HuH-7 (cell line): ENCODE measurements at regions not wholly inside any gene's neighbourhood (a gene's known extent, or its start where the extent isn't known, plus 50 kb on each side); places are given as distances from the start of the nearest gene placed in this dataset.
"Not testable (repeated sequence)": the region's sequence is repeated elsewhere in the genome, so short reads cannot be mapped to it uniquely, and the experiment has no call there.

Source experiments
- DNase-seq: peaks from one replicate; pipeline ENCODE4 v3.0.0; 2011; ENCODE audit warnings: low spot score

- no peak for DNase-seq
Measured at GRCh38 chr12:67759829-67760228, 111.3 kb downstream of the DYRK2 start.

GRCh38 chr12:67760586-67761275, 112.2 kb downstream of the DYRK2 start:
- DNase-seq, result no peak

DNA sequence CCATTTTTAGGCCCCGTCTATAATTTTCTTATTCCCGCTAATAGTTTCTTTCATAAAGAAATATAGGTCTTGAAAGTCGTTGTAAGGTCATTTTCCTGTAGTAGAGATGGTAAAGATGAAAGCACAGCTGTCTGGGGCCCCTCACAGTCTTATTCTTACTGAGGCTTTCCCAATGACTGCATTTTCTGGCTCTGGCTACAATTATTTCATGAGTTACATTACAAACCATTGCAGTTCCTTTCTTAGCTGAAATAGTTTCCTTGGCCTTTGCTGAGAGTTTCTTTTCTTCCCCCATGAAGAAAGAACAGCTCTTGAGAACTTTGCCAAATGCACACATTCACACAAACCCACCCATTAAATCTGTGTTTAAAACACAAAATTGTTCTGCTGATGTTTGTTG, 113.0 kb downstream of the DYRK2 start:
- DNase-seq, result no peak

DNA sequence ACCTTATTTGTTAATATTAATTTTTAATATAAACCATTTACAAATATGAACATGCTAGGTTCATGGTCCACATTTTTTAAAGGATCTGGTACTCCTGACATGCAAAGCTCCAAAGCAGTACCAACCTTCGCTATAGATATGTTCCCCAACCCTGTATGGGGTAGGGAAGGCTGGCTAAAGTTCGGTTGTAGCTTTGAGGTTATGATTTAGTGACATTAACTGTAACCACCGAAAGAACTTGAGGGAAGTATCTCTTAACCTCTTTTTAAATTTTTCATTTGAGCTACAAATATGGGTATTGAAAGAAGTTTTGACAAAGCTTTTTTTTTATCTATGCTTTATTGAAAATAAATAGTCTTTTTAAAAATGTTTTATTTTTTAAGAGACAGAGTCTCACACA, 115.5 kb downstream of the DYRK2 start:
- no peak for DNase-seq

DNA sequence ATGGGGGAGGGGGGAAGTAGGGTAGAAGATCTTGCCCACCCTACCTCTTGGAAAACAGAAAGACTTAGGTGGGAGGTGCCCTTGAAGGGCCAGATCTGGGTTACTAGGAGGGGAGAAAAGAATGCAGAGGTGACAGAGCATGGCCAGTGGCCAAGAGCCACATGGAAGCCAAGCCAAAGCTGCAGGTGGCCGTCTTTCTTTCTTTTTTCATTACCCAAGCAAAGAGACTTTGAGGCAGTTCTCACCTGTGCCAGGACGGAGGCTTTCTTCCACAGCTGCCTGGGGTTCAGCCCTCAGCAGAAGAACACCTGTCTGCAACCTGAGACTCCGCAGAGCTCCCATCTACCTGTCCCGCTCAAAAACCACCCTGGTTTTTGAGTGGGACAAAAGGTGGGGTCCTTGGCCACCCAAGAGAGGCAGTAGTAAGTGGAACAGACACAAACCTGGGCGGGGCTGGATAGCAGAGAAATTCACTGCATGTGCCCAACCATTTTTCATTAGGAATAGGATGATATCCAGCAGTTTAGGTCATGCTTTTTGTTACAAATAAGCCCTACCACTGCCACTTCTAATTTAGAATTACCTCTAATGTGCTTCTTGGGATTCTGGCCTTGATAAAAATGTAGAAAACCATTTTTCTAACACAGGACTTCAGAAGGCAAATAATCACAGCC, 116.5 kb downstream of the DYRK2 start:
- no peak for DNase-seq

- DNase-seq, result no peak
Measured at GRCh38 chr12:67765776-67766766, 117.5 kb downstream of the DYRK2 start.

- peak; percentile 34 for DNase-seq
Measured at GRCh38 chr12:67772267-67773169, 124.0 kb downstream of the DYRK2 start.

DNA sequence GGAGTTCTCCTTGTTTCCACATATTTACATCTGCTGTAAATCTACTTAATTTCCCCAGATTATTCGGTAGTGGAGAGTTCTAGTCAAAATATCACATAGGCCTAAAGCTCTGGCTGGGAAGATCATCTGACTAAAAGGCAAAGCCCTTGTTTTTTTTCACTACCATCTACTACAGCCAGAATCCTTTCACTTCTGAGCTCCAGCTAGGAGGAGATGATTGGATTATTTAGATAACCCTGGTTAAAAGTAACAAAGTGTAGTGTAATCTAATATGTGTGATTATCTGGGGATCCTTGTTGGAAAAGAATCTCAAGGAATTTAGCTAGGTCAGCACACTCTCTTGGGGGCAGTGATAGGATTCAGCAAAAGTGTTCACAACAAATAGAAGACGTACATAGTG, 125.4 kb downstream of the DYRK2 start:
- no peak for DNase-seq

DNA sequence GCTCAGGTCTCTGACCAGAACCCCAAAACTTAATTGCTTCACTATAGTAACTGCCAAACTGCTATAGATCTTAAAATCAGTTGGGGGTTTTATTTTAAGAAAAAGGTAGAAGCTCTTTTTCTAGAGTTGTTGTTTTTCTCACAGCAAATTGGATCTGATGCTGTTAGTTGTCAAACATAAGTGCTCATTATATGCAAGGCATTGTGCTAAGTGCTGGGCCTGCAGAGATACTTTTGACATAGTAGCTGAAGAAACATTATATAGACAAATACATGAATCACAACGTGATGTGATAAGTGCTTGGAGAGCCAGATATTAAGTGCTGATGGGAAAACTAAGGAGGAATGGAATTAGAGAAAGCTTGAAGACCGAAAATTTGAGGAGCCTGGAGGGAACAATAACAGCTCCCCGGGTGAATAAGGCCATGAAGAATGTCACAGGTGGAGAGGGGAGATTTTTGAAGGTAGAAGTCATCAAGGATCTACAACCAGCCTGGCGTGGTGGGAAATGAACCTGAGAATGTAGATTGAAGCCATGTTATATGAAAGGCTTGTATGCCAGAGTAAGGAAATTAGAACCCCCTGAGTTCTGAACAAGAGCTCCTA, 126.5 kb downstream of the DYRK2 start:
- no peak for DNase-seq

- no peak for DNase-seq
Measured at GRCh38 chr12:67780580-67781084, 132.1 kb downstream of the DYRK2 start.

GRCh38 chr12:67782573-67782972, 134.0 kb downstream of the DYRK2 start:
- no peak for DNase-seq

DNA sequence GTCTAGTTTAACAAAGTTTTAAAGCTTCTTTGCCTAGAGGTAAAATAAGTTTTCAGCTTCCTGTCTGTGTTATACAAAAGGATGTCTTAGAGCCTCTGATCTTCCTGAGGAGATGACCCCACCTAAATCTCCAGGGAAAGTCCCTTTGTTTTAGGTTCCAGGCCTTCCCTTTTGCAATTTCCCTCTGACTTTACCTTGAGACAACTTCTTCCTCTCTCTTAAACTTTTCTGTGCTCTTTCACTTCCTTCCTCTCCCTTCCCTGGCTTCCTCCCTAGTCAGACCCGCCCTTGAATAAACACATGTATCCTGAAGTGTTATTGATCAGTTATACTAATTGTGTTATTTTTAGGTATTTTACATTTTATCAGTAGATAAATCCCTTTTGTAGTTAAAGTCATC, 134.8 kb downstream of the DYRK2 start:
- no peak for DNase-seq

- DNase-seq, result no peak
Measured at GRCh38 chr12:67784831-67785230, 136.3 kb downstream of the DYRK2 start.

DNA sequence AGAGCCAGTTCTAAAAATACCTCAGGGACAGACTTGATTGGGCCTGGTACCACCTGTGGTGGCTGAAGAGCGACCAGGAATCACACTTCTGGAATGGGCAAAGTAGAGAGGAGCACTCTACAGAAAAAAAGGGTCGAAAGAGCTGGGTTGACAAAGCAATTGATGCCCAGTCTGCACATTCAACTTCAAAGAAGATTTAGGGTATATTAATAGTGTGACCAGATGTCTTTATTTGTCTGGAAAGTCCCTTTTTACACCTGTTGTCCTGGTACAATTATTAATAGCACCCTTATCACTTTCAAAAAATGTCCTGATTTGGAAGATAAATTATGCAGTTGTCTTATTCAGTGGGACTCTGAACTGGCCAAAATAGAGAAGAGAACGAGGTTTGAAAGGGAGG, 137.5 kb downstream of the DYRK2 start:
- DNase-seq, result no peak

DNA sequence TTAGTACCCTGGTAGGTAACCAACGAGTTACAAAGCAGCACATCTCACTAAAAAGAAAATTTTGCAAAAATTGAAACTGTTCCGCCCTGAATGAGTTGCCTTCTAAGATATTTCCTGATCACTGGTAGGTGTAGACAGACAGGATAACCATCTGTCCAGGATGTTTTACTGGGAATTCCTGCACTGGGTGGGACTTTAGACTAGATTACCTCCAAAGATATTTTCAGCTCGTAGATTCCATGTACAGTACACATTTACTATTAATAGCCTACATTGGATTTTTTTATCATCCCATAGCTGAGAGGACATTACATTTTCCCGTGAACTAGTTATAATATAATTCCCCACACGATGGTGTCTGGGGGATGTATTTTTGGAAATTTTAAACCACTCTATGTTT, 139.6 kb downstream of the DYRK2 start:
- DNase-seq, result no peak

GRCh38 chr12:67789266-67789665, 140.7 kb downstream of the DYRK2 start:
- DNase-seq, result no peak

DNA sequence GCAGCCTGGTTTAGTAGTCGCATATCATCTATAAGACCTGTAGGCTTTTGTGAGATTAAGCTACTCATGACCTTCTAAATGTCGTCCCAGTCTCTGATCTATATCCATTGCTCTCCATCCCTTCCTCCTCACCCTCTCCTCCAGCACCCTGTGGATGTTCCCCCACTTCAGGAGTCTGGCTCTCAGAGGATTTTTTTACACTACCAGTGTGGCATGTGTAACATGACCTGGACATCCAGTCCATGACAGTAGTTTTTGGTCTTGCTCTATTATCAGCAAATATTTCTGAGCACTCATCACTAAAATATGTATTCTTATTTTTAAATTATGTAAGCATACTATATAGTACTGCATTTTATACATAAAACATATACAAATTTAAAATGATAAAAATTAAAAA, 142.1 kb downstream of the DYRK2 start:
- DNase-seq, result no peak

- not testable (repeated sequence) for DNase-seq
Measured at GRCh38 chr12:67791362-67791761, 142.8 kb downstream of the DYRK2 start.

- no peak for DNase-seq
Measured at GRCh38 chr12:67792185-67792584, 143.6 kb downstream of the DYRK2 start.

- DNase-seq, result no peak
Measured at GRCh38 chr12:67794161-67794560, 145.6 kb downstream of the DYRK2 start.

GRCh38 chr12:67795236-67795635, 146.7 kb downstream of the DYRK2 start:
- DNase-seq, result no peak
